ENCODE measurements at regions not wholly inside any gene's neighbourhood (a gene's known extent, or its start where the extent isn't known, plus 50 kb on each side); places are given as distances from the start of the nearest gene placed in this dataset.
"Not testable (repeated sequence)": the region's sequence is repeated elsewhere in the genome, so short reads cannot be mapped to it uniquely, and the experiment has no call there.

- peak; percentile 28 for DNase-seq (ENCODE audit: low read depth, low spot score)
These were observed 563.9 kb downstream of the TOX3 start for GRCh38 chr16:51982715-51983680.

- DNase-seq (ENCODE audit: low read depth, low spot score) = no peak
These were observed 565.2 kb downstream of the TOX3 start for GRCh38 chr16:51981725-51982124.

DNA sequence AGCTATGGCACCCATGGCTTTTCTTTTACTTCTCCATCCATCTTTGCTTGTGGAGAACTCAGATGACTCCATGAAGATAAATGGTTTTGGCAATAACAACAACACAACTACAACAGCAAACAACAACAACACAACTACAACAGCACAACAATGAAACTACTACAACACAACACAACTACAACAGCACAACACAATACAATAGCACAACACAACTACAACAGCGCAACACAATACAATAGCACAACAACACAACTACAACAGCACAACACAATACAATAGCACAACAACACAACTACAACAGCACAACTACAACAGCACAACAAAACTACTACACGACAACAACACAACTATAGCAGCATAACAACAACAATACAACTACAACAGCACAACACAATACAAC, 569.4 kb downstream of the TOX3 start:
- not testable (repeated sequence) for DNase-seq (ENCODE audit: low read depth, low spot score)

- no peak for DNase-seq (ENCODE audit: low read depth, low spot score)
These were observed 575.8 kb downstream of the TOX3 start for GRCh38 chr16:51971184-51971583.

DNA sequence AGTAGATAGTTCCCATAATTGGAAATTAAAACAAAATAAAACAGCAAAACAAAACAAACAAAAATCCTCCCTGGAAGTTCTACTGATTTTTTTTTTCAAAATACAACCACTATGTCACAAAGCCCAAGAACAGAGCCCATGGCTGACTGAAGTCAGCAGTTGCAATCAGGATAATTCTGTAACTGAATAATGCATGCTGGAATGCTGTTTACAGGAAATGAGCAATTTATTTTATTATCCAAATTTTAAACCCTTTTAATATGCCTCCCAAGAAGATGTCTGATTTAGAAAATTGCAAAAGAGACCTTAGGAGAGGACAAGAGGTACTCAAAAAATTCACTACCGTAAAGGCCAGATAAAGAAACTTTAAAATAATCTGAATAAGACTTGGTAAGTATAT, 578.2 kb downstream of the TOX3 start:
- DNase-seq (ENCODE audit: low read depth, low spot score) = no peak

- DNase-seq (ENCODE audit: low read depth, low spot score) = no peak
These were observed 579.3 kb downstream of the TOX3 start for GRCh38 chr16:51967646-51968045.

DNA sequence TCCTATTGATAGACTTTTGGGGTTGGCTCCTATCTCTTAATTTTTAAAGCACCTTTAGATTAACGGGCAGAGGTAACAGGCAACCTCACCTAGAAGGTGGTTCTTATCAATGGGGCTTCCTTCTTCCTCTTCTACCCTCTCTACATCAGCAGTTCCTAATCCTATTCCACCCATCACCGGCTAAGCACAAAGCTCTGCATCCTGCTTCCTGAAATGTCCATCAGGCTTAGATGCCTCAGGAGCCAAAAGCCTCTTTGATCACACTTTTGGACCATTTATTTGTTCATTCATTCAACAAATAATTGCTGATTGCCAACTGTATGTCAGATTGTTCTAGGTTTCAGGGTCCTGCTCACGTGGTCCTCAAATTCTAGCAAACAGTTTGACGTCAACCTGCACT, 586.0 kb downstream of the TOX3 start:
- DNase-seq (ENCODE audit: low read depth, low spot score) = no peak

GRCh38 chr16:51953286-51953985, 593.5 kb downstream of the TOX3 start:
- no peak for DNase-seq (ENCODE audit: low read depth, low spot score)

DNA sequence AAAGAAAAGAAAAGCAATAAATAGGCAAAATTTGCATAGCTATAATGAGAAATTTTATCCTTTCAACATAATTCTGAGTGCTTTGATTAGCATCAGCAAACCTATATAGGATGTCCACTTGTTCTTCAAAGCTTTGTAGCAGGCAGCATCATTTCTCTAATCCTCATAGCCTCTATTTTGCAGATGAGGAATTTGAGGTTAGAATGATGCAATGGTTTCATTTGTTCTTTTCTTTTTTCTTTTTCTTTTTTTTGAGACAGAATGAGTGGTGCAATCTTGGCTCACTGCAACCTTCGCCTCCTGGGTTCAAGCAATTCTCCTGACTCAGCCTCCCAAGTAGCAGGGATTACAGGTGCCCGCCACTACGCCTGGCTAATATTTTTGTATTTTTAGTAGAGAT, 594.4 kb downstream of the TOX3 start:
- no peak for DNase-seq (ENCODE audit: low read depth, low spot score)

- peak; percentile 42 for DNase-seq (ENCODE audit: low read depth, low spot score)
These were observed 595.2 kb downstream of the TOX3 start for GRCh38 chr16:51951668-51952298.

- DNase-seq (ENCODE audit: low read depth, low spot score) = no peak
These were observed 596.7 kb downstream of the TOX3 start for GRCh38 chr16:51950118-51950780.

DNA sequence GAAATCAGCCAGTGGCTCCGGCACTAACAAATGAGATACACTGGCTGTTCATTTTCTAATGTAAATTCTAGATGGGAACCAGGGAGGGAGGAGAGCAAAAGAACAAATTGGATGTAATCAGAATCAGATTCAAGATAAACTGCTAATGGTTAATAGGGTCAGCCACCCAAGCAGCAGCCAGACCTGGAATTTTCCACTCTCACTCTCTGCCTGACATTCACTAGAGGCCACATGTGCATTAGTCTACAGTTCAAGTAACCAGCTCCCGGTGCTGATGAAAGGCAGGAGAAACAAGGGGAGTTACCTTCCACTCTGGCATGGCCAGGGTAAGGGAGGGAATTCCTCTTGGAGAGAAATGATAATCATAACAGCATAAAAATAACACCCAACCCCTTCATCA, 597.7 kb downstream of the TOX3 start:
- no peak for DNase-seq (ENCODE audit: low read depth, low spot score)

DNA sequence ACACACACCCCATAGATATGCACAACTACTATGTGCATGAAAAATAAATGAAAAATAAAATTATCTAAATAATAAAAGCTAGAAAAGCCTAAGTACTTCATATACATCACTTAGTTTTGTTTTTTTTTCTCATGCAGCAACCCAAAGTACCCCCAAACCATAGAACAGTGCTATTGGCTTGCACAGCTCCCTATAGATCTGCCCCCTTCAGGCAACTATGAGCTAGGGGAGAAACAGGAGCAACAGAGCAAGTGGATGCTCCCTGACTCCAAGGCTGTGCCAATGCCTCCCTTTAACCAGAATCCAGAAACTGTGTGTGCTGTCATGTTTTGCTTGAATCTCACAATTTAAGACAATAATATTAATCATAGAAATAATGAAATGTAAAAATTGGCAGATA, 605.5 kb downstream of the TOX3 start:
- no peak for DNase-seq (ENCODE audit: low read depth, low spot score)

DNA sequence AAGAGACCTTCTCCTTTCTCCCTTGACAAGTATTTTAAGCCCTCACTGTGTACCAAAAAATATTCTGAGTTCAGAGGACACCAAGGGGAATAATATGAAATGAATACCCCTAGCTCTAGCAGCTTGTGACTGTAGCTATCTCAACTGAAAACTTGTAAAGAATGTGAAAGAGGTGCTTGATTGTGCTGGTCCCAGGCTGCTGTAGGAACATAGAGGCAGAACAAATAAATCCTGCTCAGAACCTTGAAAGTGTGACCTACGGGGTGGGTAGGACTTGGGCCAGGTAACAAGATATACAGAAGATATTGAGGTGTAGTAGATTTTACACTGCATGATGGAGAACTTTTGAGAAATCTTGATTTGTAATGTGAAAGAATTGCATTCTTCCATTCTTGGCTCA, 606.8 kb downstream of the TOX3 start:
- no peak for DNase-seq (ENCODE audit: low read depth, low spot score)

DNA sequence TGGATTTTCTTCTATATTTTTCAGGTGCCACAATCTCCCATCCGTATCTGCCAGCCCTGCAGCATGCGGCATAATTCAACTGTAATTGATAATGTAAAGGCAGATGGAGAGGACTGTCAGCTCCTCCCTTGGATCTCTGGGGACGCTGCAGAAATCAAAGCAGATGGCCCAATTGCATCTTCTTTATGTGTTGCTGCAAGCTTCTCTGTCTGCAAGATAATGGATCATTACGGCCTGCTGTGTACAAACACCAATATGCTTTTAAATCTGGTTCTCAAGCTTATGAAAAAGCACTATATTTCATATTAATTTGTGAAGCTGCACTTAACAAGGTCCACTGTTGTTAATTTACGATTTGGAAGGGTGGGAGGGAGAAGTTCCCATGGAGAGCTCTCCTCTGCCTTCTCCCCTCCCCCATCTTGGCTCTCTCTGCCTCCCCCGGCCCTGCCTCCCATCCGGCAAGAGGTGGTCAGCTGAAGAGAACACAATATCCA, 607.5 kb downstream of the TOX3 start:
- no peak for DNase-seq (ENCODE audit: low read depth, low spot score)

DNA sequence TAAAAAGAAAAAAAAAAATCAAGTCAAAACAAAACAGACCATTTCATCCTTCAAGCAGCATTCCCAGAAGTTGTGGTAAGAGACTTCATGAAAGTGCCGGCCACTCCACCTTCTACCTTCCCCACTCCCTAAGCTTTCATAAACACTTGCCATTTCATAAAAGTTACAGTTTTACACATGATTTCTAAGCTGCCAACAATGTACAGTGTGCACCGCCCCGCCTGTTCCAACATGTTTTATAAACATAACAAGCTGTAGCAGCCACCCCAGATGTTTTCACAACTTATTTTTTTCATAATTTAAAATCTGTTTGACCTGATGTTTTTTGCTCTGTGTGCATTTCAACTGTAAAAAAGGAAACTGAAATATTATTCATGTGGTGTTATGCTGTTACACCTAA, 608.1 kb downstream of the TOX3 start:
- no peak for DNase-seq (ENCODE audit: low read depth, low spot score)

DNA sequence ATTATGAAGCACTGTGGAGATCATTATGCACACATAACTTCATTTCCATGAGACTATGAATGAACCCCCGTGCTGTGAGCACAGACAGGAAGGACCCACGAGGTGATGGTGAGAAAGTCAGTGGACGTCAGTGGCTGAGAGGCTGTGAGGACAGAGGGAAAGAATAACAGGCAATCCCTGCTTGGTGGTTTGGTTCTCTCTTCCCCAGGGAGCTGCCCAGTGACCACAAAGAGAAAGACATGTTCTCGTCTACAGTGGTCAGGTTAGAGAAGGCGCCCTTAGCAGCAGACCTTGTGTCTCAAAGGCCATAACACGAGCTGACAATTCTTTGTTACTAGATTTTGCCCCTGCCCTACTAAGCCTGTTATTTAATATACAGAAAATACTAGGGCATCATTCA, 609.2 kb downstream of the TOX3 start:
- no peak for DNase-seq (ENCODE audit: low read depth, low spot score)

DNA sequence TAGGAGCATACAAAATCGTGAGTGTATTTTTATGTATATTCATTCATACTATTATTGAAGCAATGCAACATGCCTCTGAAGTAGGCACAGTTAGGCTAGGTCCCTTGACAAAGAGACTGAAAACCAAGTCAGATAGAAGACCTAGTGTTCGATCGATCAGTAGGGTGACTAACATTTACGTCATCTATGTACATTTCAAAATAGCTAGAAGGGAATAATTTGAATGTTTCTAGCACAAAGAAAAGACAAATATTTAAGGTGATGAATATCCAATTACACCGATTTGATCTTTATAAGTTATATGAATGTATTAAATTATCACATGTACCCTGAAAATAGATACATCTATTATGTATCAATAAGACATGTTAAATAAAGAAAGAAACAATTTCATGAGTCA, 610.1 kb downstream of the TOX3 start:
- no peak for DNase-seq (ENCODE audit: low read depth, low spot score)

- no peak for DNase-seq (ENCODE audit: low read depth, low spot score)
These were observed 614.6 kb downstream of the TOX3 start for GRCh38 chr16:51932317-51932716.

- no peak for DNase-seq (ENCODE audit: low read depth, low spot score)
These were observed 615.3 kb downstream of the TOX3 start for GRCh38 chr16:51931653-51932052.

DNA sequence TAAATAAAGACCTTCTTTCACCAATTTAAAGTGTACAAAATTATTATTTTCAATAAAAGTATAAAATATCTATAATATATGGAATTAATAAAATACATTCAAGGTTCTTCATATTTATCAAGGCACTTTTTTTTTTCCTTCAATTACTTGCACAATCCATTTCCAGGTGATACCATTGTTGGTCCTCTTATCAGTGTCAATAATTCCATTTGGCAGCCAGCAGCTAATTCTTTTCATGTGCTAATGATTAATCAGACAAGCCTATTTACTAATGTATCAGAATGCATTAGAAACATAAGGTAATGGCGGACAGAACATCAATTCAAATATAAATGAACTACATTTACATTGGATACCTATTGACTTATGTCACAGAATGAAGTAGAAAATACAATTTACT, 622.2 kb downstream of the TOX3 start:
- no peak for DNase-seq (ENCODE audit: low read depth, low spot score)

GRCh38 chr16:51922476-51922875, 624.5 kb downstream of the TOX3 start:
- no peak for DNase-seq (ENCODE audit: low read depth, low spot score)

Measured in iPS DF 19.7 (cell line).